SK-N-DZ (cell line): ENCODE measurements at regions not wholly inside any gene's neighbourhood (a gene's known extent, or its start where the extent isn't known, plus 50 kb on each side); places are given as distances from the start of the nearest gene placed in this dataset.

Source experiments
- DNase-seq: peaks from one replicate; pipeline ENCODE4 v3.0.0-alpha.2; 2015; ENCODE audit warnings: low spot score

DNA sequence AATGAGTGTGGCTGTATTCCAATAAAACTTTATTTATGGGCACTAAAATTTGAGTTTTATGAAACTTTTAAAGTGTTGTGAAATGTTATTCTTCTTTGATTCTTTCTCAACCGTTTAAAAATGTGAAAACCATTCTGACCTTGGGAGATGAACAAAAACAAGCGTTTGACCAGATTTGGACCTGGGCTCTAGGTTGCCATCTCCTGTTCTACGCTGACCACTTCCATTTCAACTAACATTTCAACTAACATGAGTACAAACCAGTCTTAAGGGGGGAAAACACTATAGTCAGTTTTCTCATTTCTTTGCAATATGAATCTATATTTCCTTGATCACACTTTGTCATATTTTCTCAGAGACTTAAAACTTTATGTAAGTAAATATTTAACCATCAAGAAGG lies 118.4 kb upstream of the IRX5 start:
- no peak for DNase-seq

DNA sequence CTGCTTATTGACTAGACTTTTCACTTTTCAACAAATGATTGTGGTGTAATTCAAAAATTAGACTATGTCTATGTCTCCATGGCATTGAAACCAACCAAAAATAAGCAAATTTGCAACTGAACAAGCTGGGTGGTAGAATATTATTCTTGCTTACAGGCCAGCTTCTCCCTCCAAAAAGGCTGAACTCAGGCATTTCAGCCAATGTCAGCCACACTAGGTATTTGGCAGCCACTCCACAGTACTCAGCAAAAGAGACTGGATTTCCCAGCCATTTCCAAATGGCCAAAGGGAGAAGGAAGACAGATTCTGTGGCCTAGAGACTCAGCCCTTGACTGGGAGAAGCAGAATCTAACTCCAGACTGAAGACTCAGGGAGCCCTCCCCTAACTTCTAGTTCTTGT lies 121.8 kb upstream of the IRX5 start:
- DNase-seq: no peak

GRCh38 chr16:54806881-54807360 lies 123.7 kb upstream of the IRX5 start:
- no peak for DNase-seq

GRCh38 chr16:54806378-54806777 lies 124.3 kb upstream of the IRX5 start:
- DNase-seq: no peak

DNA sequence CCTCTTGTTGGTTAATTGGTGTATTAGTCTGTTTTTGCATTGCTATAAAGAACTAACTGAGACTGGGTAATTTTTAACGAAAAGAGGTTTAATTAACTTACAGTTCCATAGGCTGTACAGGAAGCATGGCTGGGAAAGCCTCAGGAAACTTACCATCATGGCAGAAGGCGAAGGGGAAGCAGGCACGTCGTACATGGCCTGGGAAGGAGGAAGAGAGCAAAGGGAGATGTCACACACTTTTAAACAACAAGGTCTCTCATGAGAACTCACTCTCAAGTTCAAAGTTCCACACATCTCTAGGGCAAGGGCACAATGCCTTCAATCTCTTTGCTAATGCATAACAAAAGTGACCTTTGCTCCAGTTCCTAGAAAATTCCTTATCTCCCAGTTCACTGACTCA lies 125.0 kb upstream of the IRX5 start:
- DNase-seq: no peak

- DNase-seq: peak; percentile 7
Measured at GRCh38 chr16:54801057-54801844, 129.4 kb upstream of the IRX5 start.

DNA sequence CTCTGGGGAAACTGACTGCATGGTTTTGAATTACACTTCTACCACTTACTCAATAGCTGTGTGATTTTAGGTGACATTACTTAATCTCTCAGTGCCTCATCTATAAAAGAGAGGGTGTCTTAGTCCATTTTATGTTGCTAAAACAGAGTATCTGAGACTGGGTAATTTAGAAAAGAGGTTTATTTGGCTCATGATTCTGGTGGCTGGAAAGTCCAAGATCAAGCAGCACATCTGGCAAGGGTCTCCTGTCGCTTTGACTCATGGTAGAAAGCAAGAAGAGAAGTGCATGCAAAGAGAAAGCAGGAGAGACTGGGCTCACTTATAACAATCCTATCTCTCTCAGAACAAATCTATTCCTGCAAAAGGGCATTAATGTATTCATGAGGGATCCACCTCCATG lies 132.4 kb upstream of the IRX5 start:
- no peak for DNase-seq

GRCh38 chr16:54796211-54796610 lies 134.5 kb upstream of the IRX5 start:
- DNase-seq: no peak

DNA sequence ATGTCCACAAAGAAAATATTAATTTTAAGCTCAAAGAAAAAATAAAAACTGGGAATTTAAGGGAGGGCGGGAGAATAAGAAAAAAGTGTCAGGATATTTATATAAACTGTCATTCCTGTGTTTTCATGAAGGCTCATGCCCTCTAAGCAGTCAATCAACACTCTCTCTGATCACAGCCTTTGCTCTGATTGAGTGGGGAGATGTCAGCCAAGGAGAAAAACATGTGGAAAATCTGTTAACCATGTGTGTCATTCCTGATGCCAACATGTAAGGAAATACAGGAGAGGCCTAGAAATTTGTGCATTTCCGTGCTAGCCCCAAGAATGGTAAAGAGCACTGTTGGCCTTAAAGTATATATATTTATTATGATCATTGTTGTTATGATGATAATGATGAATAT lies 137.9 kb upstream of the IRX5 start:
- no peak for DNase-seq

GRCh38 chr16:54787045-54787444 lies 143.6 kb upstream of the IRX5 start:
- DNase-seq: no peak

- no peak for DNase-seq
Measured at GRCh38 chr16:54783980-54784379, 146.7 kb upstream of the IRX5 start.

DNA sequence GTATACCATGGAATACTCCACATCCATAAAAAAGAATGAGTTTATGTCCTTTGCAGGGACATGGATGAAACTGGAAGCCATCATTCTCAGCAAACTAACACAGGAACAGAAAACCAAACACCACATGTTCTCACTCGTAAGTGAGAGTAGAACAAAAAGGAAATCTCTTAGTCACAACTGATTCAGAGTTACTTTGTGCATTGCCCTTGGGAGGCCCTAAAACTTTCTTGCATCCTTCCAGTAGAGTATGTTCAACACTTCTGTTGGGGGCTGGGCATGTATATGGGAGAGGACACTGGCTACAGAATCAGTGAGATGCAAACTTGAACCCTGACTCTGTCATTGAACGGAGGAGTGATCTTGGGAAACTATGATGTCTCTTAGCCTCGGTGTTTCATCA lies 147.4 kb upstream of the IRX5 start:
- DNase-seq: no peak

GRCh38 chr16:54780266-54780665 lies 150.4 kb upstream of the IRX5 start:
- no peak for DNase-seq

DNA sequence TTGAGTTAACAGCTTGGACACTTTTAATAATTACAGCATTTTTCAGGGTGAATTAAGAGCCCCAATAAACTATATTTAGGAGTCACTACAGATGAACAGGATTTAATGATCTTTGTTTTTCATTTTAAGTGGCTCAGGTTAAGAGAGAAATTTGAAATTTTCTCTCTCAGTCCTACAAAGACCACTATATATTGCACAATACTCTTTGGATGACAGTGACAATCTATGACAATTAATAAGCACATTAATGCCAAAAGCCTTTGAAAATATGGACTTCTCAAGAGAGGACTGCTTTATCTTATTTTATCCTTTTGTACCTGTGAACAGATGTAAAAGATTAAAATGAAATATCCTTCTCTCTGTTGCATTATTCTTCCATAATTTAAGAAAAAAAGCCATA lies 151.1 kb upstream of the IRX5 start:
- DNase-seq: no peak

DNA sequence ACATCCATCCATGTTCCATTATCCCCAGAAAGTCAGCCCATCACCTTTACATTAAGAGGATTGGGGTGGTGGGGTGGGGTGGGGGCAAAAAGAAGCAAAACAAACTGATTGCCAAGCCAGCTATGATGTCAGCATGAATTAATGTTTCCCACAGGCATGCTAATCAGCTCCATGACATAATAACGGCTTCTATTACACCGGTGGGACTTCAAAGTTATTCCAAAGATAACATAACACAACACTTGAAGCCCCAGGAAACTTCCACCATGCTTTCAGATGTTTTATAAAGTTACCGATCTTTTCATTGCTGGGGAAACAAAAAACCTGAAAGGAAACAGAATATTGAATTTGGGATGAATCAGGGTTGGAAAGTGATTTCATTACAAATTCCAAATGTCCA lies 155.9 kb upstream of the IRX5 start:
- DNase-seq: no peak

- no peak for DNase-seq
Measured at GRCh38 chr16:54772400-54772799, 158.3 kb upstream of the IRX5 start.

GRCh38 chr16:54766355-54766754 lies 164.3 kb upstream of the IRX5 start:
- no peak for DNase-seq

DNA sequence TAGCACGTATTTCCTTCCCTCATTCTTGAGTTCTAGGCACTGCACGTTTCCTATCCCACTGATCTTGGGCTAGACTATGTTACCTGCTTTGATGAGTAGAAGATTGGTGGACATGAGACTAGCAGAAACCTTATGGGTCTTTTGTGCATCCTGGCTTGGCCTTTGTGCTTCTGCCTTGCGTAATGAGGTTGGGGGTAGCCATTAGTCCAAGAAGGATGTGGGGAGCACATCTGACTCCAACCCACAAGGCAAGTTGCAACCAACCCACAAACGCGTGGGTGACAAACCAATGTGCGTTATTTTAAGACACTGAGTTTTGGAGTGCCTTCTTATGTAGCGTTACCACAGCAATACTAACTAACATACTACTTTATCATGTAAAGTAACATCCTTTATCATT lies 180.4 kb upstream of the IRX5 start:
- no peak for DNase-seq

GRCh38 chr16:54748611-54749190 lies 182.0 kb upstream of the IRX5 start:
- no peak for DNase-seq

GRCh38 chr16:54746596-54746995 lies 184.1 kb upstream of the IRX5 start:
- no peak for DNase-seq

DNA sequence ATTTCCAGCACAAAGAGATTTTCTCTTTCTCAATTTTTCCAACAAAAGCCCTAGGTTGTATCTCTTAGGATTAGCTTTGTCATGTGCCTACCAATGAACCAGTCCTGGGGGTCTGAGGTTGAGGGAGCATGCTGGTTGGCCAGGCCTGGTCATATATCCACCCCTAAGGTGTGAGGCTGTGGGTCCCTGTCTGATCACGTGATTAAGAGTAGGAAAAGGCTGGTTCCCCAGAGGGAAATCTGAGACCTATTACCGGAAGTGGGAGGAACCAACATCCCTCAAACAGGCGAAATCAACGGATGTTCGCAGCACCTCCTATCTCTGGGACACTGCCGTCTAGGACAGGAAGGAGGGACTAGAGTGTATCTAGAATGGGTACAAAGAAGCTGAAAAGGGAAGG lies 185.7 kb upstream of the IRX5 start:
- no peak for DNase-seq

GRCh38 chr16:54742436-54742835 lies 188.2 kb upstream of the IRX5 start:
- no peak for DNase-seq

- DNase-seq: no peak
Measured at GRCh38 chr16:54739381-54739780, 191.3 kb upstream of the IRX5 start.

DNA sequence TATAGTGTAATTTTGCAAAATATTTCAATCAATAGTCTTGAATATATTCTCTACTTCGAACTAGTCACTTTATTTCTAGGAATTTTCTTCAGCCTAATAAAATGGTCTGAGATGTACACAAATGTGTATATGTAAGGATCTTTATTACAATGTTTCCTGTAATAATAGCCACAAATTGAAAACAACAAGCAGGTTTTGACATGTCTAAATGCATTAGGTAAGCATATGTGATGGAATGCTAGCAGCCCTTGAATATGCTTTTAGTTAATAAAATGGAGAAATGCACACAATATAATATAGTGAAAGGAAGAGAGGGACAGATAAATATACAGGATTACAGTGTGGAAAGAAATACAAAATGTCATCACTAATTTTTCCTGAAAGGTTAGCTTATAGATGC lies 196.5 kb upstream of the IRX5 start:
- no peak for DNase-seq
